ENCODE measurements at regions not wholly inside any gene's neighbourhood (a gene's known extent, or its start where the extent isn't known, plus 50 kb on each side); places are given as distances from the start of the nearest gene placed in this dataset.

GRCh38 chr7:109158246-109158645 is 588.6 kb downstream of the DNAJB9 start:
- in situ Hi-C loops (cut with MboI; ENCODE audit: low sequenced_read_pairs) (no loop called here), dilution Hi-C loops (cut with HindIII; ENCODE audit: low sequenced_read_pairs, unreplicated experiment) (no loop called here), intact Hi-C loops (cut with micrococcal nuclease) (no loop called here)
- no peaks in the 10 kb centered on the region for H3K4me1 ChIP-seq (ENCODE audit: control insufficient read depth, insufficient read depth, low read length)
- H4K5ac ChIP-seq (ENCODE audit: low read depth, low read length), result no peak overlapping the region
- ChIA-PET POLR2A (ENCODE audit: unreplicated experiment) (no interaction called here), CTCF (no interaction called here)
- H3K27ac ChIP-seq (ENCODE audit: insufficient read depth, low read length), result no peak overlapping the region
- ATAC-seq (ENCODE audit: low read depth) (no peak), DNase-seq (no peak)
- no peak overlapping the region for H2AK5ac ChIP-seq (ENCODE audit: low read depth, low read length)
- no peak overlapping the region for H3K4me3 ChIP-seq (ENCODE audit: insufficient read depth, low read depth, low read length)
- BruUV-seq (replicated peaks), result no TSS peak
- H3K36me3 ChIP-seq (ENCODE audit: control insufficient read depth, insufficient read depth, low read length), result no peaks in the 10 kb centered on the region
- no peaks in the 10 kb centered on the region for H3K9me1 ChIP-seq (ENCODE audit: insufficient read depth, low read length)
- no peak overlapping the region for H4K91ac ChIP-seq (ENCODE audit: insufficient read depth, low read depth, low read length)
- no peak overlapping the region for H2BK20ac ChIP-seq (ENCODE audit: low read depth, low read length)
- H3K4ac ChIP-seq (ENCODE audit: low read depth, low read length), result no peak overlapping the region
- no peak overlapping the region for H3K18ac ChIP-seq (ENCODE audit: low read depth, low read length)
- no CpG with 5 or more reads among the region's 3 CpGs for WGBS, 2 experiments (ENCODE audit: extremely low coverage in 2 of 2, insufficient read length in 1 of 2)
- no peak overlapping the region for H3K9ac ChIP-seq (ENCODE audit: low read depth, low read length)
- H3K14ac ChIP-seq (replicated peaks; ENCODE audit: low read depth, low read length), result no peak overlapping the region
- H4K20me1 ChIP-seq (ENCODE audit: insufficient read depth, low read length), result no peaks in the 10 kb centered on the region
- TF ChIP-seq, protein P1, sequence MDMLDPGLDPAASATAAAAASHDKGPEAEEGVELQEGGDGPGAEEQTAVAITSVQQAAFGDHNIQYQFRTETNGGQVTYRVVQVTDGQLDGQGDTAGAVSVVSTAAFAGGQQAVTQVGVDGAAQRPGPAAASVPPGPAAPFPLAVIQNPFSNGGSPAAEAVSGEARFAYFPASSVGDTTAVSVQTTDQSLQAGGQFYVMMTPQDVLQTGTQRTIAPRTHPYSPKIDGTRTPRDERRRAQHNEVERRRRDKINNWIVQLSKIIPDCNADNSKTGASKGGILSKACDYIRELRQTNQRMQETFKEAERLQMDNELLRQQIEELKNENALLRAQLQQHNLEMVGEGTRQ (IDR thresholded peaks at IDR 0.05; ENCODE audit: low read depth, low read length), result no peak
- TF ChIP-seq ELK1 (IDR thresholded peaks at IDR 0.05; ENCODE audit: borderline replicate concordance, low read depth, low read length) (no peak), SMC3 (IDR thresholded peaks at IDR 0.05; ENCODE audit: low read depth, low read length) (no peak), CHD1 (IDR thresholded peaks at IDR 0.05; ENCODE audit: low read depth, low read length) (no peak), NFE2L2 (IDR thresholded peaks at IDR 0.05; ENCODE audit: low read depth, low read length) (no peak), FOS (IDR thresholded peaks at IDR 0.05; ENCODE audit: low read depth, low read length) (no peak), RAD21 (IDR thresholded peaks at IDR 0.05; ENCODE audit: low read length) (no peak), MAFK (IDR thresholded peaks at IDR 0.05; ENCODE audit: low read depth, low read length) (no peak), RFX5 (IDR thresholded peaks at IDR 0.05; ENCODE audit: low read depth, low read length) (no peak), MAZ (IDR thresholded peaks at IDR 0.05; ENCODE audit: borderline replicate concordance, low read depth, low read length) (no peak), RCOR1 (IDR thresholded peaks at IDR 0.05; ENCODE audit: insufficient replicate concordance, low read length) (no peak), CEBPB (IDR thresholded peaks at IDR 0.05; ENCODE audit: low read depth, low read length) (no peak), MXI1 (IDR thresholded peaks at IDR 0.05; ENCODE audit: borderline replicate concordance, low read depth, low read length) (no peak), BHLHE40 (IDR thresholded peaks at IDR 0.05; ENCODE audit: low read depth, low read length) (no peak), POLR2A (IDR thresholded peaks at IDR 0.05; ENCODE audit: low read depth, low read length) (no peak)
- TF ChIP-seq, protein P2, sequence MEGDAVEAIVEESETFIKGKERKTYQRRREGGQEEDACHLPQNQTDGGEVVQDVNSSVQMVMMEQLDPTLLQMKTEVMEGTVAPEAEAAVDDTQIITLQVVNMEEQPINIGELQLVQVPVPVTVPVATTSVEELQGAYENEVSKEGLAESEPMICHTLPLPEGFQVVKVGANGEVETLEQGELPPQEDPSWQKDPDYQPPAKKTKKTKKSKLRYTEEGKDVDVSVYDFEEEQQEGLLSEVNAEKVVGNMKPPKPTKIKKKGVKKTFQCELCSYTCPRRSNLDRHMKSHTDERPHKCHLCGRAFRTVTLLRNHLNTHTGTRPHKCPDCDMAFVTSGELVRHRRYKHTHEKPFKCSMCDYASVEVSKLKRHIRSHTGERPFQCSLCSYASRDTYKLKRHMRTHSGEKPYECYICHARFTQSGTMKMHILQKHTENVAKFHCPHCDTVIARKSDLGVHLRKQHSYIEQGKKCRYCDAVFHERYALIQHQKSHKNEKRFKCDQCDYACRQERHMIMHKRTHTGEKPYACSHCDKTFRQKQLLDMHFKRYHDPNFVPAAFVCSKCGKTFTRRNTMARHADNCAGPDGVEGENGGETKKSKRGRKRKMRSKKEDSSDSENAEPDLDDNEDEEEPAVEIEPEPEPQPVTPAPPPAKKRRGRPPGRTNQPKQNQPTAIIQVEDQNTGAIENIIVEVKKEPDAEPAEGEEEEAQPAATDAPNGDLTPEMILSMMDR (conservative IDR thresholded peaks at IDR 0.05; ENCODE audit: low read depth, low read length), result no peak
- H4K8ac ChIP-seq (ENCODE audit: low read depth in 2 of 2, low read length in 2 of 2), result no peak overlapping the region
- no peak overlapping the region for H2BK5ac ChIP-seq (ENCODE audit: low read depth, low read length, poor library complexity, severe bottlenecking)
- H3K4me2 ChIP-seq (ENCODE audit: low read depth, low read length), result no peak overlapping the region
- H3K56ac ChIP-seq (ENCODE audit: extremely low read depth, insufficient read depth, low read length), result no peak overlapping the region
- no peak overlapping the region for H2BK15ac ChIP-seq (ENCODE audit: low read depth, low read length)
- peaks cover 5% of the 10 kb centered on the region for H3K9me3 ChIP-seq (ENCODE audit: control insufficient read depth, insufficient read depth, low read length)
- H2AFZ ChIP-seq (replicated peaks; ENCODE audit: low read length, poor library complexity), result no peak overlapping the region
- no peak overlapping the region for H3K23ac ChIP-seq (ENCODE audit: low read depth, low read length)
- no peaks in the 10 kb centered on the region for H3K79me1 ChIP-seq (ENCODE audit: low read depth in 1 of 2, low read length in 2 of 2)
- no peak overlapping the region for H2BK120ac ChIP-seq (ENCODE audit: low read depth, low read length)
- no peak overlapping the region for H2AK9ac ChIP-seq (replicated peaks; ENCODE audit: low read depth, low read length, poor library complexity)
- H3K27me3 ChIP-seq (ENCODE audit: control insufficient read depth, insufficient read depth, low read length), result no peaks in the 10 kb centered on the region
